HCT116 (cell line): ENCODE measurements at regions not wholly inside any gene's neighbourhood (a gene's known extent, or its start where the extent isn't known, plus 50 kb on each side); places are given as distances from the start of the nearest gene placed in this dataset.
"Not testable (repeated sequence)": the region's sequence is repeated elsewhere in the genome, so short reads cannot be mapped to it uniquely, and the experiment has no call there.

Experiments
- POLR2A ChIP-seq: IDR thresholded peaks from 2 replicates; pipeline ENCODE4 v1.7.0; 2011; ENCODE audit warnings: borderline replicate concordance; ENCODE audit not compliant: insufficient read depth, insufficient read length; ENCODE audit errors: extremely low read depth
- TF ChIP-seq, protein P1 (sequence below), 3 experiments: fragments of 200-600 bp in 1 of 3; sonication (generic) in 1 of 3; IDR thresholded peaks in 2 of 3; conservative IDR thresholded peaks in 1 of 3; 2 replicates each; pipeline ENCODE4 v1.5.1; 2012 to 2017; ENCODE audit warnings: low read depth in 2 of 3, low read length in 2 of 3, antibody characterized with exemption in 1 of 3, borderline replicate concordance in 1 of 3, control low read depth in 1 of 3, mild to moderate bottlenecking in 1 of 3, mixed read lengths in 1 of 3, mixed run types in 1 of 3, moderate library complexity in 1 of 3; ENCODE audit not compliant: insufficient read depth in 1 of 3

DNA sequence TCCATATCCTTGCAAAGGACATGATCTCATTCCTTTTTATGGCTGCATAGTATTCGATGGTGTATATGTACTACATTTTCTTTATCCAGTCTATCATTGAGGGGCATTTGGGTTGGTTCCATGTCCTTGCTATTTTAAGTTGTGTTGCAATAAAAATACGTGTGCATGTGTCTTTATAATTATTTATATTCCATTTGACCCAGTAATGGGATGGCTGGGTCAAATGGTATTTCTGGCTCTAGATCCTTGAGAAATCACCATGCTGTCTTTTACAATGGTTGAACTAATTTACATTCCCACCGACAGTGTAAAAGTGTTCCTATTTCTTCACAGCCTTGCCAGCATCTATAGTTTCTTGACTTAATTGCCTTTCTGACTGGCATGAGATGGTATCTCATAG is 972.6 kb upstream of the KCND2 start:
- not testable (repeated sequence) for TF ChIP-seq POLR2A
- TF ChIP-seq, protein P1, sequence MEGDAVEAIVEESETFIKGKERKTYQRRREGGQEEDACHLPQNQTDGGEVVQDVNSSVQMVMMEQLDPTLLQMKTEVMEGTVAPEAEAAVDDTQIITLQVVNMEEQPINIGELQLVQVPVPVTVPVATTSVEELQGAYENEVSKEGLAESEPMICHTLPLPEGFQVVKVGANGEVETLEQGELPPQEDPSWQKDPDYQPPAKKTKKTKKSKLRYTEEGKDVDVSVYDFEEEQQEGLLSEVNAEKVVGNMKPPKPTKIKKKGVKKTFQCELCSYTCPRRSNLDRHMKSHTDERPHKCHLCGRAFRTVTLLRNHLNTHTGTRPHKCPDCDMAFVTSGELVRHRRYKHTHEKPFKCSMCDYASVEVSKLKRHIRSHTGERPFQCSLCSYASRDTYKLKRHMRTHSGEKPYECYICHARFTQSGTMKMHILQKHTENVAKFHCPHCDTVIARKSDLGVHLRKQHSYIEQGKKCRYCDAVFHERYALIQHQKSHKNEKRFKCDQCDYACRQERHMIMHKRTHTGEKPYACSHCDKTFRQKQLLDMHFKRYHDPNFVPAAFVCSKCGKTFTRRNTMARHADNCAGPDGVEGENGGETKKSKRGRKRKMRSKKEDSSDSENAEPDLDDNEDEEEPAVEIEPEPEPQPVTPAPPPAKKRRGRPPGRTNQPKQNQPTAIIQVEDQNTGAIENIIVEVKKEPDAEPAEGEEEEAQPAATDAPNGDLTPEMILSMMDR (IDR thresholded peaks at IDR 0.05 in 2 of 3, conservative IDR thresholded peaks at IDR 0.05 in 1 of 3; ENCODE audit: borderline replicate concordance in 1 of 3, insufficient read depth in 1 of 3, low read depth in 2 of 3, low read length in 2 of 3), result not testable (repeated sequence)
